NCI-H187 (cell line): ENCODE measurements at regions not wholly inside any gene's neighbourhood (a gene's known extent, or its start where the extent isn't known, plus 50 kb on each side); places are given as distances from the start of the nearest gene placed in this dataset.
A peak's percentile ranks its signal among the peaks of the same experiment; 100 is the strongest.
"Not testable (repeated sequence)": the region's sequence is repeated elsewhere in the genome, so short reads cannot be mapped to it uniquely, and the experiment has no call there.

Experiments
- DNase-seq, 2 experiments: peaks; one replicate each; lab custom pipeline; 2025; lab: John Stamatoyannopoulos, UW

DNA sequence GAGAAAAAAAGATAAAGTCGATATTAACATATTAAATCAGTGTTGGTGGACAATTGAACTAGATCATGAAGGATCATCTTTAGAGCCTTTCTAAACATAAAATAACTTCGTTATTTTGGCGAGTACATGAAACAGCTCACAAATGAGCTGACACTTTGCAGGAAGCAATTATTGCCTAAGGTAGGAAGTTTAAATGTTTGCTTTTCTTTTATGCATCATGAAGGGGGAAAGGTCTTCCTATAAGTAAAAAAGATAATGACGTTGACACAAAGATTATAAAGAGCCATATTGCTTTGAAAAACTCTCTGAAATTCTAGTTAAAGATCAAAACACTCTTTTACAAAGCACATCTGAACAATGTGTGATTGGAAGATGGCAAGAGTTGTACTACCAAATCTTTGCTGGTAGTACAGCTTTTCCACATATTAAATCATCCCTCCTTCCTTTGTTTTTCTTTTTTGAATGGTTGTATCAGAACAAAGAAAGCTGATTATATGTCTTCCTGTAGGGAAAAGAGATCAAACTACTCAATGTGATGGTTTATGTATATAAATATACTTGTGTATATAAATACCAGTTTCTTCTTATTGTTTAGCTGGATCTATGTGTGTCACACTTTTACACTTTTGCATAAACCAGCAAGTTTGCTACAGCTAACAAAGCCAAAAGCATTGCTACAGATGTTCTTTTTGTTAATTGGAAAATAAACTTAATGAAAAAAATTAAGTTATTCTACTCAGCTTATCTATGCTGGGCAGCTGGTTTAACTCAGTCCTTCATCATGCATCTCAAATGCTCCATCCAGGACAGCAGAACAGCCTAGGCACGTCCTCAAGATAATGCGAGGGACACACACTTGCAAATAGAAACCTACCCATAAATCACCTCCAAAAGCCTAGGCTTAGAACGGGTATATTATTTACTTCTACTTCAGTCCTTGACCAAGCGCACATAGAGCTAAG lies 850.8 kb upstream of the ROBO1 start:
- no peak for DNase-seq

DNA sequence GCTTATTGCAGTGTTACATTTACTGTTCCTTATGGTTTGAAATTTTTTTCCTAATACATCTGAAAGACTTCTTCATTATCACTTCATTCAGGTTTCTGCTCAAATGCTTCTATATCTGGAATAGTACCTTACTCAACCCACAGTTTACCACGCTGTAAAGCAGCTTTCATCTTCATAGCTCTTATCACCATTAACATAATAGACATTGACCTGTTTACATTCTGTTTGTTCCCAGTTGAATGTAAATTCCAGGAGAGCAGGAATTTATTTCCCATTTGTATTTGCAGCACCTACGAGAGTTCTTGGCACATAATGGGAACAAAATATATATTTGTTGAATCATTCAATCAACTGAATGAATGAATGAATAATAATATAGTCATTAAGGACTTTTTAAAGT lies 844.6 kb upstream of the ROBO1 start:
- no peak for DNase-seq

DNA sequence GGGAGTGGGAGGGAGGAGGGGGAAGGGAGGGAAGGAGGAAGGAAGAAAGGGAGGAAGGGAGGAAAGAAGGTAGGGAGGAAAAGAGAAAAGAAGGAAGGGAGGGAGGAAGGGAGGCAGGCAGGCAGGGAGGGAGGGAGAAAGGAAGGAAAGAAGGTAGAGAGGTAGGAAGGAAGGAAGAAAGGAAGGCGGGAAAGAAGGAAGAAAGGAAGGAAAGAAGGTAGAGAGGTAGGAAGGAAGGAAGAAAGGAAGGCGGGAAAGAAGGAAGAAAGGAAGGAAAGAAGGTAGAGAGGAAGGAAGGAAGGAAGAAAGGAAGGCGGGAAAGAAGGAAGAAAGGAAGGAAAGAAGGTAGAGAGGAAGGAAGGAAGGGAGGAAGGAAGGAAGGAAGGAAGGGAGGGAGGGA lies 840.3 kb upstream of the ROBO1 start:
- DNase-seq: not testable (repeated sequence)

DNA sequence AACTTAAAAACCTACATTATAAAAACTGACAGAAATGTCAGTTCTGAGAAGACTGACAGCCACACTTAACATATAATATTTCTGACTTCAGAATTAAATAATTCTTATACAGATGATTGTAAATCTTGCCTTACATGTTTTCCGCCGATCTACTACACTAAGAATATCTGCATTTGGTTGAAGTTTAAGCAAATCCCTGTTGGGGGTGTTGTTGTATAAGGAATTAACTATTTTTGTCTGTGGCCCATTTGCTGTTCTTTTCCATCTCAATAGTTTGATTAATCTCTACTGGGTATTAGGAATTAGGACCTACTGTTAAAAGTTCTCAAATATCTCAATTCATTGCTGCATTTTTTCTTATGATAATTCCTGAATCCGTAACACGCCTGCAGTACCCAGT lies 838.3 kb upstream of the ROBO1 start:
- no peak for DNase-seq

DNA sequence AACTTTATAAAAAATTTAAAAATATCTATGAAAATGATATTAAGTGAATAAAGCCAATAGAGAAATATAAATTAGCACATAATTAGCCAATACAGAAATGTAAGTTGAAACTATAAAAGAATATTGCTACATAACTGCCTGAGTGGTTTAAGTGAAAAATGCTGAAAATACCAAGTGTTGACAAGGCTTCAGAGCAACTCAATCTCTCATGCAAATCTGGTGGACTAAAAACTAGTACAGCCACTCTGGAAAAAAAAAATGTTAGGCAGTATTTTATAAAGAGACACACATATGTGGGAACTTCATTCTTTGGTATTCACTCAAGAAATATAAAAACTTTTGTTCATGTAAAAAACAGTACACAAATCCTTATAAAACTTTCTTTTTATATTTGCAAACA lies 833.7 kb upstream of the ROBO1 start:
- no peak for DNase-seq

DNA sequence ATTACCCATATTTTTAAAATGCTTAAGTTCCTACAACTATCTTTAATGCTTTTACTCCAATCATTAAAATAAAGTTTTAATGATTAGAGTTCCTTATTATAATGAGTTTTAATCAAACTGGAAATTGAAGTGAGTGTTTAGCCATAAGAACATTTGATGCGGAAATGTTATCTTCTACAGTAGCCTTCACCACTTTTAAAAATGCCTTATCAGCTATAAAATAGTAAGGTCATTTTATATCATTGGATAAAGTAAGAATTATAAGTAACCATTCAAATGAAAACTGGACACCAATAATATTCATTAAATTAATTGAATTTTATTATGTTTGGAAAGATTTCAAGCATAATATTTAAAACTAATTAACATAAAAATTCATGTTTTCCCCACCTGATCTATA lies 825.0 kb upstream of the ROBO1 start:
- no peak for DNase-seq

DNA sequence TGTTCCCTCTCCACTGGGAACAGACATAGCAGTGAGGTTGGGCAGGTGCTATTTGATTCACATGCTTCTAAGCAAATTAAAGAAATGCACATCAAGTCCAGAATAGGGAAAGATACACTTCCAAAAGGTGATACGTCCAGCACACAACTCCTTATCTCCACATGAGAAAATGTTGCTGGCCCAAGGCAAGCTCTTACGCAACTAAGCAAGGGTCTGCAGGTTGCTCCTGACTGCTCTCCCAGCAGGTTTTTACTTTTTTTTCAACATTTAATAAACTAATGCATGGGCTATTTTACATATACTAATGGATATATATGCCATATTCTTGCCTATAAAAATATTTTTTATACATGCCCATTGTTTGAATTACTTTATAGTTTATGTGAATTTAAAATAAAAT lies 818.5 kb upstream of the ROBO1 start:
- DNase-seq: no peak

DNA sequence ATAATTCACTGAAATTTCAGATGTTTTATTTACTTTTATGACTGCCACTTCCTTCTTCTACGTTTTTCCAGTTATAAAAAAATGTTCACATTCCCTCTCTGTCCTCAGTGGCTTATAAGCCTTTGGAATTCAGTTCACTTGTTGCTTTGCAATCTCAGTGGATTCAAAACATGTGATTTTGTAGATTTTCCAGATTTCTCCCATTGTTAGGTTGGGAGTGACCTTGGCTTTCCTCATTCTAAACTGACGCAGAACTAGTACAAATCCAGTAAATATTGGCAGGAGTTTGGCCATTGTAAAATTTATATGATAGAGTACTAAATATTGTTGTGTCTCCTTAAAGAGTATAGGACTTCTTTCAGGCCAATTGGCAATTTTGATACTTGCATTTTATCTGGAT lies 812.3 kb upstream of the ROBO1 start:
- DNase-seq: no peak

DNA sequence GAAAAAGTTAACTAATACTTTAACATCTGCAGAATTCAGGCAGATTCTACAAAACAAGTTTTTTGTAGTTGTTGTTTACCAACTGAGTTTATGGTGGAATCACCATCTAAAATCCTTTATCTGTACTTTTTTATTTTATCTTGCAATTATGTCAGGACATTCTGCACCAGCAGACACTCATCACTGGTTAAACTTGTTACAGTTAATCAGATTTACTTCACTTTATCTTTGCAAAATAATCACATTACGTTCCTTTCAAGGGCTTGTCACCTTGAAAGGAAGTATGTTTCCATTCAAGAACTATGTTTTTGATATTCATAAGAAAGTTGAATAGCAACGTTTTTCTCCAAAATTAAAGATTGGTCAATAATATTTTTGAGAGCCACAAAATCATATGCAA lies 796.6 kb upstream of the ROBO1 start:
- DNase-seq: no peak

DNA sequence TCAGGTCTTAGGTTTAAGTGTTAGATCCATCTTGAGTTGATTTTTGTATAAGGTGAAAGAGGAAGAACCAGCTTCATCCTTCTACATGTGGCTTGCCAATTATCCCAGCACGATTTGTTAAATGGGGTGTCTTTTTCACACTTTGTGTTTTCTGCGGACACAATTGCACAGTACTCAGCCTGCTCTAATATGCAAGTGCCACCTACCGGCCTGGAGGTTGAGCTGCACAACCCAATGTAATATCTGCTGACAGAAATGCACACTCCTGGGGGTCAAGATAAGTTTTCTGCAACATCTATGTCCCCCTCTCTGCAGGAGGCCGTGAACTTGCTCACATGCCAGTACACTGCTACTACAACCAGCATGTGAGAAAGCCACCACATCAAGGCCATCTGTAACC lies 791.9 kb upstream of the ROBO1 start:
- DNase-seq: no peak

DNA sequence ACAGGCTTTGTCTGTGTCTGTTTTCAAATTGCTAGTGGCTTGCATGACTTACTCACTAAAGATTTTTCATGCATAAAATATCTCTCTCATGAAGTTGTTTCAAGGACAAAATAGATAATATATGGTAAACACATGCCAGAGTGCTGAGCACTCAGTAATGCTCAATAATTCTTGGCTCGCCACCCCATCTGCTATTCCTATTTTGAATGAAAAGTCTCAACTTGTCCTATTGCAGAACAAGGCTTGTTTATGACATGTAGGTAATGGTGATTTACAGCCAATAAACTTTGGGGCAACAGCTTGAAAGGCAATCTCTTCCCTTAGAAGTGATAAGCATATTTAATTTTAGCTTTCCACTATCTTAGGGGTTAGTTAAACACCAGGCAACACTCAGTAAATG lies 789.0 kb upstream of the ROBO1 start:
- peak in 1 of 2 experiments; percentile 0 for DNase-seq

DNA sequence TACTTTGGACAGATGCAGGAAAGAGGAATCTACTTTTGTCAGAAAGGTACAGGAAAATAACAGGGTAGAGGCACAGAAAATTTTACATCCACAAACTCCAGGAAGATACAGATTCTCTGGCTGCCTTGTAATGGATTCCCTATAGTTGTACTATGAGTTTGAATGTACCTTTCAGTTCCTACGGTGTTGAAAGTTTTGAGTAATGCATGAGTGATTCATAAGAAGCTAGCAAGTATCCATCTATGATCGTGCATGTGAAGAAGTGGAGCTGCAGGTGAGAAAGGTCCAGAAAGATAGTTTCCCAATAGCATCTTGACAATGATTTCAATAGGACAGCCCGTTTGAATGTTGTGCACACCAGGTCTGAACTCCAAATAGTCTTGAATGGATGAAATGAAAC lies 786.5 kb upstream of the ROBO1 start:
- no peak for DNase-seq

DNA sequence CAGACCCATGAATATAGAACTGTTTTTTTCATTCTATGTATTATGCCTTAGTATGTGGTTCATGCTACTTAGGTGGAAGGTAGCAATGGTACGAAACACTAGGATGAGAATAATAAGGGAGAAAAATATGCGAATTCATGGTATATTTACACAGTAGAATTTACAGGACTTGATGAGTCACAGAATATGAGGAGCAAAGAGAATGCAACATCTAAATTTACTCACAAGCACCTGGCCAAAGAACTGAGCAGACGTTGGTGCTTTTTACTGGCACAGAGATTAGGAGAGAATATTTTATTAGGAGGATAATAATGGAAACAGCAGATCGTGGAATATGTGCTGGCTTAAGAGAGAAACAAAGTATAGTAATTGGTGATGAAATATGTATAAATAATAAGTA lies 785.4 kb upstream of the ROBO1 start:
- DNase-seq: no peak

DNA sequence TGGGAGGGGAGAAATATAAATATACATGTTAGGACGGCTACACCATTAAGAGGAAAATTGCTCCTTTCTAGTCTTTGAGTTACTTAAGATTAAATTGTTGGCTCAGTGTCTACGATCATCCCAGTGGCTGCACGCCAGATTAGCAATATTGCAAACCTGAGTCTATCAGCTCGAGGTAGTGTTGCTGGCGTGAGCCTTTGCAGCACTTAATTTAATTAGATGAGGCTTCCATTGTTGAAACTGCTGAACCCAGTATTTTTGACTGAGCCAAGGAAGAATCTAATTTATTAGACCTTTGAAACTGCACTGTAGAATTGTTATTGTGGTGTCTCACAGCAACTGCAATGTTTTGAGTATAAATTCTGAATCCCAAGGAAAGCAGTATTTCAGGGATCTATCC lies 782.4 kb upstream of the ROBO1 start:
- DNase-seq: no peak

DNA sequence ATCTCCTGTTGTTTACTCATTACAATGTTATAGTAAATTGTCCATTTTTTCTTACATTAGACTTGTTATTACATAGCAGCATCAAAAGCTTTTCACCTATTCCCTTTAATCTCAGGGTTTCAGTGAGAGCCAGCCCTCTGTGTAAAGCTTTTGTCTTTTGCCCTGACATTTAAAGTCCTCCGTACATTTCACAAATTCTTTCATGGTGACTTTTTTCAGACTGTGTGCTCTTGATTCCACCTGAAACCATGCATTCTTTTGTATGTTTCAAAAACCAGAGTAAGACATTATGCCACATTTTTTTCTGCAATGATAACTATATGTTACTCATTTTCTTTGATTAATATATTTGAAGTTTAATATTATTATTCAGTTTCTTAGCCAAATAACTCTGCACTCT lies 781.4 kb upstream of the ROBO1 start:
- DNase-seq: no peak

DNA sequence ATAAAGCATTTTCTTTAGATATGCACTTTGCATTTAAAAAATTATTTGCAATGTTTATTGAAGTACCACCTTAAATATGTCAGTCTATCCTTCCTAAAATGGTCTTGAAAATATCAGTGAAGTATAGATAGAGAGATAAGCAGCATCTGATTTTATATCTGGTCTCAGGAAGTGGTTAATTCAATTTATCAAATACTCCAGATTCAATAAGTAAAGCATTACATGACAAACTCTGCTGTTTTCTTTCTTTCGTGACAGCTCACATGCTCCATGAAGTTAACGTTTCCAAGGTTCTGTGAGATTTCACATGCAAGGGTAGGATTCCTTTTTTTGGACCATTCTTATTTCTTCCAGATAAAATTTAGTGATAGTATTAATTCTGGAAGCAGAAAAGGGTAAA lies 775.4 kb upstream of the ROBO1 start:
- no peak for DNase-seq

DNA sequence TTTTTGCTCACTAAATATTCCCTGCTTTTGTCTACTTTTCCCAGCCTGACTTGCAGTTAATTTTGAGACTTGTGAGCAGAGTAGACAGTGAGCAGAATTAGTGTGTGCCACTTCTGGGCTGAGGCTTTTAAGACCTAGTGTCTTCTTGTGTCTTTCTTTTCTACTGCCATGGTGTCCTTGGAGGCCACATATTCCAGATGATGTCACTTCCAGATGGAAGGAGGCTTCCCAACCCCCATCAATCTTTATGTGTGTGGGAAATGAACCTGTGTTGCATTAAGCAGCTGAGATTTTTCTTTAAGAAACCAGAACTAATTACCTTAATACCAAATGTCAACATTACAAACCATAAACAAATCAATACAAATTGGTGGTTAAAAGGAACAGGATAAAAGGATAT lies 774.7 kb upstream of the ROBO1 start:
- DNase-seq: no peak

DNA sequence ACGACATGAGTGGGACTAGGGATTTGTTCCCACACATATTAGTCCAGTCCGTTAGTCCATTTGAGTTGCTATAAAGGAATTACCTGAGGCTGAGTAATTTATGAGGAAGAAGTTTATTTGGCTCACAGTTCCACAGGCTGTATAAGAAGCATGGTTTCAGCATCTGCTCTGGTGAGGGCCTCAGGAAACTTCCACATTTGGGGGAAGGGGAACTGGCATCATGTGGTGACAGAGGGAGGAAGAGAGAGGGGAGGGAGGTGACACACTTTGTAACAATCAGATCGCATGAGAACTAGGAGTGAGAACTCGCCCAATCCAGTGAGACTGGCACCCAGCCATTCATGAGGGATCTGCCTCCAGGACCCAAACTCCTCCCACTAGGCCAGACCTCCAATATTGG lies 769.9 kb upstream of the ROBO1 start:
- DNase-seq: no peak

DNA sequence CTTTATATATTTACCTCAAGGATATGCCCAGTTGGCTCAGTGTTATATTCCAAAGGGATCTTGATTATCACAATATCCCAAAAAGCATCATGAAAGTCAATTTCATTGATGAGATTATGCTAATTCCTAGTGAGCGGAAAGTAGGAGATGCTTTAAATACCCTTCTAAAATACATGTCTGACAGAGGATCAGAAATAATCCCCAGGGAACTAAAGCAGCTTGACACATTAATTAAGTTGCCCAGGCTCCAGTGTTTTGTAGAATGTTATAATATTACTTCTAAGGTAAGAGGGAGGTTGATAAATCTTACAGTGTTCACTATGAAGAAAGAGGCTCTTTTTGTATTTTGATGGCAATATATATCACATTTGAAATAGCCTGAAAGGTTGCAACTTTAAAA lies 767.5 kb upstream of the ROBO1 start:
- no peak for DNase-seq

DNA sequence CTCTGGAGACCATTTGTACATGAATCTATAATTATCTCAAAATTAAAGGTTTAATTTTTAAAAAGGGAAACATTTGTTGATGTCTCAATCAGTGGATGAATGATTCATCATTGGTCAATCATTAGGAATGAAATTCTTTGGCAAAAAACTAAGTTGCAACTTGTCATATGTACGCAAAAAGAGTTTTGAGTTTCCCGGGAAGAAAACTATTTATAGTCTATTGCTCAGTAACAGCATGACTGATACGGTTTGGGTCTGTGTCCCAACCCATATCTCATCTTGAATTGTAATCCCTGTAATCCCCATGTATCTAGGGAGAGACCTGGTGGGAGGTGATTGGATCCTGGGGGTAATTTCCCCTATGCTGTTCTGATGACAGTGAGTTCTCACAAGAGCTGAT lies 765.8 kb upstream of the ROBO1 start:
- DNase-seq: no peak

DNA sequence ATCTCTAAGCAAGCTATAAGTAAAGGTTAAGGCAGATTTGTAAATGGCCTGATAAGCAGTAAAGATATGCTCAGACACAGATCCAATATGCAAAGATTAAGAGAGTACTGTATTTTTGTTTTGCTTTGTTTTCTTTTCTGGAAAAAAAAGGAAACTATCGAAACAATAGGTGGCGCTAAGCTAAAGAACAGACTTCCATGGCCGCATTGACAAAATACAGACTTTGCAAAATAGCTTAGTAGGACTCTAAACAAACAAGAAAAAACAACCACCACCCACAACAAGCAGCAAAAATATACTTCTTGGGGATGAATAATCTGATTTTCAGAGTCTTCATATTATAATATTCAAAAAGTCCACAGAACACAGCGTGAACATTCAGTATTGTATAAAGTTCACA lies 758.4 kb upstream of the ROBO1 start:
- no peak for DNase-seq

DNA sequence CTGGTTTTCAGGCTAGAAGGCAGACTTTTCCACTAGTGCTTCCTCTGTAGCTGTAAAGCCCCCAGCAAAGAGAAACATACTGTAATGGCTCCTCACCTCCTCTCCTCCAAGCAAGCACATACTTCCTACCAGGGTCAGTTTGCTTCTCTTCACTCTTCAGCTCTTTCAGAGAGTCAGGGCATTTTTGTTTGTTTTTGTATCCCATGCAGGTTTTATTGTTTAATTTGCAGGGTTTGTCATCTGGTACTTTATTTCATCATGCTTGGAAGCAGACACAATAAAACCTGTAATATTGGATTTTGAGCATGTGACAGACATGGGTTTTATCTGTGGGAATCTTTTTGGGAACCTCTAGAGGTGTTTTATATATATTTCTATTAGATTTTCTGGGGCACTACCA lies 753.3 kb upstream of the ROBO1 start:
- no peak for DNase-seq

DNA sequence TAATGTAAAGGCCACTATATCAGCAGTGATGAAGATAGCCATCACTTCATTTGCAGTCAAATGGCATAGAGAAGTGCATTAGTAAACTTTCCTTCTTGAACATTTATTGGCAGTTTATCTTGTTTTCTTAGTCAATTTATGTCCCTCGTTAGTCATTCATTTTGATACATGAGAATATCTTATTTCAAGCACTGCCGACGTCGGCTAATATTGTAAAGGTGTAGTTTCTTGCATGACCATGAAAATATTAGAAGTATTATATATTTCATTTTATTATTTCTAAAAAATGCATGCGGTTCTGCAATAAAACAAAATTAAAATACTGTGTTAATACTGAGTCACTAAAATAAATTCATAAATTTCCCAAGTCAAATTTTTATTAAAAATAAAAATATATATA lies 751.6 kb upstream of the ROBO1 start:
- DNase-seq: no peak

DNA sequence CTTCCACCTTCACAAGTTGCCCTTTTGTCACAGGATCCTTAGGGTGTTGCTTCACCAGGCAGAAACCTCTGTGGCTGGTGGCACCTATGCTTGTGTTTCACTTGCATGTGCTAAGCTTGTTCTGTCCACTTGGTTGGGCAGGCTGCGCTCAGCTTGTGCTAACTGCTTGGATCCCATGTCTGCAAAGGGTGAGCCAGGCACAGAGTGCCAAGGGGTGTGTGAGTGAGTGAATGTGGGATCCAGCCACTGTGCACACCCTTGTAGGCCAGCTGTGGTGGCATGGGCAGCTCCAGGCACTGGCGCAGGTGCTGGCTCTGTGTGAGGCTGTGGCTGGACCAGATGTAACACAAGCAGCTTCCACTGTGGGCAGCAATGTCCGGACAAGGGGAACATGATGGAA lies 728.7 kb upstream of the ROBO1 start:
- DNase-seq: no peak
